IPS-11a (cell line): ENCODE measurements at regions not wholly inside any gene's neighbourhood (a gene's known extent, or its start where the extent isn't known, plus 50 kb on each side); places are given as distances from the start of the nearest gene placed in this dataset.

Experiments used
- H3K4me3 ChIP-seq: one replicate; pipeline ENCODE4 v1.5.1; 2013; ENCODE audit warnings: low read depth, low read length, control low read depth

DNA sequence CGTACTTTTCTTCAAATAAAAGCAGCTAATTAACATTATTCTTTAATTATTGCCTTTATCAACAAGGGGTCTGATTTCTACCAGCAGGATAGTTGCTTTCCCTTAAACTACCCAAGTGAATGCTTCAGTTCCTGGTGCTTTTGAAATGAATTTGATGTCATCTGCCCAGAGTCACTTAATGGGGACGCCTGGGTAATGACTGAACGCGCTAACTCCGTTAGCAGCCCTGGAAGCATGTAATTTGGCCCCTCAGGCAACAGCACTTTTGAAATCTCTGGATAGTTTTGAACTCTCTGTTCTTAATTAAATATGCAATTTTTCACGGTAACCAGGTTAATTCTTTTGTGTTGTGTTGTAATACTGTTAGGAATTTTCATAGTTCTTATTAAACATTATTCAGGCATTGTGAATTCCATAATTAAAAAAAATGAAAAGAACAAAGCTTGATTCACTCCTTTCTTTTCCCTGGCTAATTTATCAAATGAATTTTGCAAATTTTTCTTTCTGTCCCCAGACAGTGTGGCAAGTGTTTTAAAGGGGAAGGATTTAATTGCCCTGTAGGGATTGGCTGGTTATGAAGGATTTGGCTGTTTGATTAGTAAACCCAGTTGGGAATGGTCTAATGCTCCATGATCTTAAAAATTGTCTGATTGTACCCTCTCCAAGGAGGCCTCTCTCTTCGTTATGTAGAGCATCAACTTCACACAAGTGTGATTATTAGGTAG is 137.5 kb upstream of the MYL2 start:
- no peak overlapping the region for H3K4me3 ChIP-seq

DNA sequence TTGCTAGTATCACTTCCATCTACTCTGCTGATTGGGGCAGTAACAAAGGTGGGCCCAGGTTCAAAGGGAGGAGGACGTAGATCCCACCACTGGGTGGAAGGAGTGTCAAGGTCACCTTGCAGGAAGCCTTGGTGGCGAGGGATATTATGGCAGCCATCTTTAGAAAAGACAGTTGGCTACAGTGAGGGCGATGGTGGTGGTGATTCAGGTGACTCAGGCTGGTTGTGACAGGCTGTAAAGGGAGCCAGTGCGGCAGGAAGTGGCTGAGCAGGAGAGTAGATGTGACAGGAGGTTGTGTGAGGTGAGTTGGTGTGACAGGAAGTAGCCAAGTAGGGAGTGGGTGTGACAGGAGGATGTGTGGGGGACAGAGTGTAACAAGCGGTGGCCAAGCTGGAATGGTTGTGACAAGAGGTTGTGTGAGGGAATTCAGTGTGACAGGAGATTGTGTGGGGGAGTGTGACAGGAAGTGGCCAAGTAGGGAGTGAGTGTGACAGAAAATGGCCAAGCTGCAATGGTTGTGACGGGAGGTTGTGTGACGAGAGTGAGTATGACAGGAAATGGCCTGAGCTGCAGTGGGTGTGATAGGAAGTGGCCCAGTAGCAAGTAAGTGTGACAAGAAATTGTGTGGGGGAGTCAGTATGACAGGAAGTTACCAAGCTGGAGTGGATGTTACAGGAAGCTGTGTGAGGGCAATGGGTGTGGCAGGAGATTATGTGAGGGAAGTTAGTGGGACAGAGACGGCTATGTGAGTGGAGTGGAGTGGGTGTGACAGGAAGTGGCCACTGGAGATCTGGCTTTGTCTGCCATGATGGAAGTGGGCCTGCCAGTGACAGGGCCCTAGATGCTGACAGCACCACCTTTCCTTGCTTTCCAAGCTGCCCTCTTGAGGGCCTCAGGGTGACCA is 136.5 kb upstream of the MYL2 start:
- H3K4me3 ChIP-seq, result no peak overlapping the region

DNA sequence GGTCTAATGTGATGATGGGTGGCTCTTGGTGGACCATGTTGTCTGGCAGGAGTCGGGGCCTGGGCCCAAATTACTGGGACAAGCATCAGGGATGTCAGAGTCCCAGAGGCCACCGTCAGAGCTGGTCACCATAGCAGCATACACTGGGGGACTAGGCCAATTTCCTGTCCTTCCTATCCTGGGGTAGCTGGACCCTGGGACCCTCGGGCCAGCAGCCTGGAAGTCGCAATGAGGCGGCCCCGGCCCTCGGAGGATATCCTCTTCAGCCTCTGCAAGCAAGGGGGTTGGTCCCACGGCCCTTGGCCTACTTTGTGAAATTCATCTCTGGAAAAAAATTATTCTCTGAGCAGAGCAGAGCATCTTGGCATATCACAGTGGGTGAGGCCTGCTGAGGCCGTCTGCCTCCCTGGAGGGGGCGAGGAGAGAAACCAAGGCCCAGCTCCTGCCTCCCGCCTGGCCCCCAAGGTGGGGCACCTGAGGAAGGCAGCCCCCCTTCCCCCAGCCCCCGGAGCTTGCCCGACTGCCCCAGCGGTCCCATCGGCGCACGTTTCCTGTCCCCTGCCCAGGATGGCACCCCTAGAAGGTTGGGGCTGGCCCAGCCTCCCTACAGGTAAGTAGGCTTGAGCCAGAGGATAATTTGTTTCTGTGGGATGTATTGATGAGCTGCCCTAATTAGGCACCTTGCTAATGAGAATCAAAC is 135.0 kb upstream of the MYL2 start:
- no peak overlapping the region for H3K4me3 ChIP-seq

DNA sequence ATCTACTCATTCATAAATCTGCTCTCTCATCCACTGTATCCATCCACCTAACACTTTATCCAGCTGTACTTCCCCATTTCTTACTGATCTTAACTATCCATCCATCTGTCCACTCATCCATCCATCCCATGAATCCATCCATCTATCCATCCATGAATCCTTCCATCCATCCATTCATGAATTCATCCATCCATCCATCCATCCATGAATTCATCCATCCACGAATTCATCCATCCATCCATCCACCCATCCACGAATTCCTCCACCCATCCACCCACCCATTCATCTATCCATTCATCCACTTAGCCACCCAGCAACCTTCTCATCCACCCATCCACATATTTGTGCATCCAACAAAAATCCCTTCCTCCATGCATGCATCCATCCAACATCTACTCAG is 128.6 kb upstream of the MYL2 start:
- H3K4me3 ChIP-seq, result no peak overlapping the region

DNA sequence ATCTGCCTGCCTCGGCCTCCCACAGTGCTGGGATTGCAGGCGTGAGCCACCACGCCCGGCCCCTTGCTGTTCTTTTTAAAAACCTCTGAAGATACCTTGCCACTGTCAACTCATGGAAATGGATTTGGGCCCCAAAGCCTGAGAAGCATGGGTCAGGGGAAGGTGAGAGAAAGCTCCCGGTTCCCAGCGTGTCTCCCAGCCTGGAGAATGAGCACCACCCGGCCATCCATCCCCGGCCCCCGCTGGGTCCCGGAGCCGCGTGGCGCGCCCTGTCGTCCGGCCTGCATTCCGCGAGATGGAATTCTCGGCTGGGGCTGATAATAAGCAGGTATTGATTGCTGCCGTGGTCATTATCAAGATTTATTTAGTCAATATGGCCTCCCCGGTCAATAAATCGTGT is 126.5 kb upstream of the MYL2 start:
- H3K4me3 ChIP-seq, result no peak overlapping the region

DNA sequence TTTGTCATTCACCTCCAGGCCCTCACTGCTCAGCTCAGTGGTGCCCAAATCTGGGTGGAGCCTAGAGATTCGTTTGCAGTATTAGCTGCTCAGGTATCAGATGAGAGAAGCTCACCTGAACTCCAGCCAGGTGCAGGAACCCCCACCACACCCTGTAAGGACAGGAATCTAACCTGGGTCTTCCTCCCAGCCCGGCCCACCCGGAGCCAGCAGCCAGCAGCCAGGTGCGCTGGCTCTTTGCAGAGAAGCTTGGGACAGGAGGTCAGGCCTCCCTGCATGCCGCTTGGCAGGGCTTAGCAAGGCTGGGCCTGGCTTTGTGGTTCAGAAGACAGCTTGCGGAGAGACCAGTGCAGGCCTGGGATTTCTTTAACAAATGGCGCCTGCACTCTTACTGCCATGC is 125.6 kb upstream of the MYL2 start:
- no peak overlapping the region for H3K4me3 ChIP-seq

DNA sequence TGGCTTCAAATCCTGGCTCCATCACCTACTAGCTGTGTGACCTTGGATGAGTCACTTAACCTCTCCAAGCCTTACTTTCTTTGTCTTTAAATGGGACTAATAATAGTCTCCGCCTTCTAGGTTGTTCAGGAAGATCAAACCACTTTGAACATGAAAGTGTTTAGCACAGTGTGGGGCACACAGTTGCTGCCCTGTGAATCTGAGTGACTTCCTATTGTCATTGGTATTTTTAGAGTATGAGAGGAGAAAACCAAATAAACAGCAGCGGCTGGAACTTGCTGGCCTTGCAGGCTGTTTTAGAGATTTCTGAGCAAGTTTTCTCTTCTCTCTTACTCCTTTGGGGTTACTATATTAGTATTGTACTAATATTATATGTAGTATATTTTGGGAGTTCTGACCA is 120.7 kb upstream of the MYL2 start:
- no peak overlapping the region for H3K4me3 ChIP-seq

DNA sequence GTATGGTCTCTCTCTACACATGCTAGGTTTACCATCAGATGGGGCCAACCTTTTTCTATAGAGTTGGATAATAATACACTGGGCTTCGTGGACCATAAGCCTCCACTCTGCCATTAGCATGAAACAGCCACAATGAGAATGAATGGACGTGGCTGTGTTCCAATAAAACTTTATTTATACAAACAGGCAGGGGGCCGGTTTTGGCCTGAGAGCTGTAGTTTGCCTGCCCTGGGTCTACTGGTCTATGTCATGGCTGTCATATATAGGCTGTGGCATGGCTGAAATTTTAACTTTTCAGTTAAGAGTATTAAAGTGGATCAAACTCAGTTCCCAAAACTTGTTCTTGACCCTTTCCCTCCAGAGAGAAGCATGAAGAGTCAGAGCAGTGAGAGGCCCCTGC is 120.3 kb upstream of the MYL2 start:
- no peak overlapping the region for H3K4me3 ChIP-seq

DNA sequence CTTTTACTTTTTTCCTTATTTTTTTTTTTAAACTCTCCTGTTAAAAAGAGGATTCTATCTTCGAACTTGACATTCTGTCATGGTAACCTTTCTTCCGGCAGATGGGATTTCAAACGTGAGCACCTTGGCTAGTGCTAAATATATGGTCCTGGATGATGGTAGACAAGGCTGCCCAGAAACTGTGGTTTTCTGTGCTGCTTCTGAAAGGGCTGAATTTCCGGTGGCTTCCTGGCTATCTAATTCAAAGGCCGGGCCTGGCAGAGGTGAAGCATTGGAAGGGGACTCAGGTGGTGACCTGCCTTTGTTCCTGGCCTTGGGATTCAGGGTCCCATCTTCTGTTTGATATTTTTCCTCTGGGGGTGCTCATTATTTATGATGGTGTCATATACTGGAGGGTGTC is 118.6 kb upstream of the MYL2 start:
- no peak overlapping the region for H3K4me3 ChIP-seq

DNA sequence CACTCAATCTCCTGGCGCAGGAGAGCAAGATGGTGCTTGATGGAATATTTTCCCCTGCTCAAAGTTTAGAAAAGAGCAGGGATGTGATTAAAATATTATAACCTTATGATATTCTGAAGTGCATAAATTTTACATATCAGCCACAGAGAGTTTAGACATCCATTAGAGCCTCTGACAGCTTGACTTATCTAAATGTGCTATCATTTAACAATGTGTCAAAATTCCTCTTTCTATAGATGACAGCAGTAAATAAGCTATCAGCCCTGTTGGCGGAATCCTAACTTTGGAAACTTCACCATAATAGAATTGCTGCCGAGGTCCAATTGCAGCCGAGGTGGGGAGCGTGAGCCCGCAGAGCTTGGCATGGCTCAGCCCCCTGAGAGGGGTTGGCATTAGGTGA is 117.7 kb upstream of the MYL2 start:
- no peak overlapping the region for H3K4me3 ChIP-seq

DNA sequence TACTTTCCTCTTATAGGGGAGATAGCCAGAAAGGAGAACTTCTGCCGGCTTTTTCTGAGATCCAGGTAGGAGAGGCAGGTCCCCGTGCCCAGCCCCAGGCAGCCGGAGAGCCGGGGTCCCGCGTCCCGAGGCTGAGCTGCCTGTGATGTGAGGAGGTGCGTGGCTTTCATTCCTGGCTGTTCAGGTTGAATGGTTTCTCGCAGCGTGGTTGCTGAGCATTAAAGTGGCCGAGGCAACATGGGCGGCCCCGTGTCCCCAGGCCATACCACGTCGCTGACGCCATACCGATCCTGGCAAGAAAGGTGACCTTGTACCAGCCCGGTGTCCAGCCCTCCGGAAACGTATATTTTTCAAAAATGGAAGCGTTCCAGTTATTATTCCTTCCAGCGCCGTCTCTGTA is 116.7 kb upstream of the MYL2 start:
- H3K4me3 ChIP-seq, result no peak overlapping the region

DNA sequence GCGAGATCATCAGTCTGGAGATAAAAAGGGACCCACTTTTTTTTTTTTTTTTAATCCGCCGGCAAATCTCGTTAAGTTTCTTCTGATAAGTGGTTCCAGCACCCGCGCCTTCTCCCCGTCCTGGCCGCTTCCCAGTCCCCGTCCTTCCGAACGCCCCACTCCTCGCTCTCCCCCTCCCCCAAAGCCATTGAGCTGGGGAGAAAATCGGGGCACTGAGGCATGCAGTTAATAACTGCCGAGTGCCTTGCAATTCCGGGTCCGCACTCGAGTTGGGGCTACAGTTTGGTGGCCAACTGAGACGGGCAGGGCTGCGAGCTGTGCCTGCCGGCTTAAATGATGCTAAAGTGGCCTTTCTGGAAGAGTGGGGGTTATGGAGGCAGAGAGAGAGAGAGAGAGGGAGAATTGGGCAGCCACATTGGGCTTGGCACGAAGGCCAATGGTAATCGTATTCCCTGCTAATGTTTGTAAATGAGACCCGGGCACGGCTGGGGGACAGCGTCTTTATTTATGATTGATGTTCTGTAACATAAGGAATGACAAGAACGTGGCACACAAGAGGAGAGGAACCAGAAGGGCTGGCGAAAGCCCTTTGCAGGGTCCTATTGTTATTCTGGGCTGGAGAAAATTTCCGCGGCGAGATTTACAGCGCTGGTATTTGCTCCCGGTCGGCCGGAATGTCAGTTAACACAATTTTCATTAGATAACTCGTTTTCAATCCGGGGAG is 115.4 kb upstream of the MYL2 start:
- H3K4me3 ChIP-seq, result peak overlapping the region; percentile 81

DNA sequence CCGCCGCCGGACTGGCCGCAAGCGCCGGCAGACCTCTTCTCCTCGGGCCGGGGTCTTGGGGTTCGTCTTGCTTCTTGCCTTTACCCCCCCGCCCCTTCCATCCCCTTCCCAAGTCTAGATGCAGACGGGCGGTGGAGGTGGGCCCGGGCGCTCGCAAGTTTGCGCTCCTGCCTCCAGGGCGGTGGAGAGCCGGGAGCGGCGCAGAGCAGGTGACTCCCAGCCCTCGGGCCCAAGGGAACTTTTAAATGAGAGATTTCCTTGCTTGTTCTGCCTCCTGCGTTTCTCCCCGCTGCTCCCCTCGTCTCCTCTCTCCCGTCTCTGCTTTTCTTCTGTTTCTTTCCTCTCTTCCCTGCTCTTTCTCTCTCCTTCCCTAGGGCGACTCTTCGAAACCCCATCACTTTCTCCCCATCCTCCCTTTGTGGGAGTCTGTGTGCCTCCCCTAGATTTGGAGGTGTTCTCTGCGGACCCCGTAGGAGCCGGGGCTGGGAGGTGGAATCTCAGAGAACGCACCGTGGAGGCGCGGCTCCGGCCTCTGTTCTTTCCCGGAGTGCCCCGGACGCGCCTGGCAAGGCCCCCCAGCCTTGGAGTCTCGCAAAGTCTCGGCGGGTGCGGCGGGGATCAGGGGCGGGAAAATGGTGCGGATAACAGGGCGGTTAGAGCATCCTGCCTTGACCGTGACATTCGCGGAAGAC is 114.7 kb upstream of the MYL2 start:
- H3K4me3 ChIP-seq, result peak overlapping the region; percentile 81

DNA sequence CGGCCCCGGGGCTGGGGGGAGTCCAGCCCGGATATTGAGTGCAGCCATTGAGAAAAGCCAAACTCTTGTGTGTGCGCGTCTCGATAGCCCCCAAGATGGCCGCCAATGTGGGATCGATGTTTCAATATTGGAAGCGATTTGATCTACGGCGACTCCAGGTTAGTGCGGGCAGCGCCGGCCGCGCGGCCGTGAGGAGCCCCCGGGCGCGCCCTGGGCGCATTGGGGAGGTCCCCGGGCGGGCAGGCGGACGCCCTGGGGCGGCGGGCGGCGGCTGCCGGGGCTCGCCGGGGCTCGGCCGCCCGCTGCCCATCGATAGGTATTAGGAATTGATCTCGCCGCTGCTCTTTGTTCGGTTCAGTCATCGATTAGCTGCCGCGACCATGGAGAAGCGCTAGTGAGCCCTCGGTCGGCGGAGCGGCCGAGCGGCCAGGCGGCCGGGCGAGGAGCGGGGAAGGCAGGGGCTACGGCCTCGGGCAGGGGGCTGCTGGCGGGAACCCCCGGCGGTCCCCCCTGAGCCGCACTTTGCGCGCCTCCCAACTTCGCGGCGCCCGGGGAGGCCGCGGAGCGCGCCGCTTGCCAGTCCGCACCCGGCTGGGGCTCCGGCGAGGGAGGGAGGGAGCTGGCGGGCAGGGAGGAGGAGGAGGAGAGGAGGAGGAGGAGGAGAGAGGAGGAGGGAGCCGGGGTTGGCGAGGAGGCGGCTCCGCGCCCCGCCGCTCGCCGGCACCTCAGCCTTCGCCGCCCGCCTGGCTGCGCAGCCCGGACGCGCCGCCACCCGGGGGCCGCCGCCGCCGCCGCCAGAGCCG is 113.9 kb upstream of the MYL2 start, which contains the start of gene CUX2:
TSS of gene CUX2 (plus strand) at position 83 of the 803 bp plus-strand sequence.
- H3K4me3 ChIP-seq, result peak within 1 kb of the TSS; percentile 81

DNA sequence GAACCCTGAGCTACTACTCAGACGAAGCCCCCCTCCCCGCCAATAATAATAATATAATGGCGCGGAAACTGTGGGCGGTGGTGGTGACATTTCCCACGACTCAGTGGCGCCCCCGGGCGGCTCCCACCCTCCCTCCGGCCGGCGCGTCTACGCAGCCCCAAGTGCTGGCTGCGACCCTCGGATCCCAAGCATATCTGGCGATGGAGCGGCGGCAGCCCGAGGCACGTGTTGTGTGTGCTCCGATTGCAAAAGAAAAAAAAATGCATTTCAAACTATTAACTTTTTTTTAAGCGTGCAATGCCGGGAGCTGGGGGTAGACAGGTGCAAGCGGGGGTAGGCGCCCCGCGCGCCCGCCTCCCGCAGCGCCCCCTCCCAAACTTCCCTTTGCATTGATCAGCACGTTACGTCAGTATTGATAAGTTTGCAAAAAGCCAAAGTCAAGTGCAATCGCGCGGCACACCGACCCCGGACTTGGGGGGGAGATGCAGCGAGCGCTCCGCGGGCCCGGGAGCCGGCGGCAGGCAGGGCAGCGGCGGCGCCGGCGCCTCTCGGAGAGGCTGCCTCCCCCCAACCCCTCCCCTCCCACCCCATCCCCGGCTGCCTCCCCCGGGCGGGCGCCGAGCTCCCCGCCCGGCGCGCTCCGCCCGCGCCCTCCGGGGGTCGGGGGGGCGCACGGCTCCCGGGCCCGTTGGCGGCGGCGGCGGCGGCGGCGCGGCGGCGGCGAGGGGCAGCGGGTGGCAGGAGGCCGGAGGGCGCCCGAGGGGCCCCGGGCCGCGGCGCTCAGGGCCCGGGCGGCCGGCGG is 113.1 kb upstream of the MYL2 start:
- H3K4me3 ChIP-seq, result peak overlapping the region; percentile 81

DNA sequence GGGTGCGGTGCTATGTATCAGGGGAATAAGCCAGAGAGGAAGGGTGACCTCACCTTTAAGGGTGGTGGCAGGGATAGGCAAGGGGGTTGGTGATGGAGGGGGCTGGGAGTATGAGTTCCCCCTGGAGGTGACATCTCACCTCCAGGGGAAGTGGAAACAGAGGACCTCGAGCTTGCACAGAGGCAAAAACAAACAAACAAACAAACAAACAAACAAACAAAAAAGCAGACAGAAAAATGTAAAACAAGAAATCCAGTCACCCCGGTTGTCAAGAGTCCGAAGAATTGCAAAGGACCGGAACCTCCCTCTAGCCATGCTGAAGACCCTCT is 112.2 kb upstream of the MYL2 start:
- no peak overlapping the region for H3K4me3 ChIP-seq

DNA sequence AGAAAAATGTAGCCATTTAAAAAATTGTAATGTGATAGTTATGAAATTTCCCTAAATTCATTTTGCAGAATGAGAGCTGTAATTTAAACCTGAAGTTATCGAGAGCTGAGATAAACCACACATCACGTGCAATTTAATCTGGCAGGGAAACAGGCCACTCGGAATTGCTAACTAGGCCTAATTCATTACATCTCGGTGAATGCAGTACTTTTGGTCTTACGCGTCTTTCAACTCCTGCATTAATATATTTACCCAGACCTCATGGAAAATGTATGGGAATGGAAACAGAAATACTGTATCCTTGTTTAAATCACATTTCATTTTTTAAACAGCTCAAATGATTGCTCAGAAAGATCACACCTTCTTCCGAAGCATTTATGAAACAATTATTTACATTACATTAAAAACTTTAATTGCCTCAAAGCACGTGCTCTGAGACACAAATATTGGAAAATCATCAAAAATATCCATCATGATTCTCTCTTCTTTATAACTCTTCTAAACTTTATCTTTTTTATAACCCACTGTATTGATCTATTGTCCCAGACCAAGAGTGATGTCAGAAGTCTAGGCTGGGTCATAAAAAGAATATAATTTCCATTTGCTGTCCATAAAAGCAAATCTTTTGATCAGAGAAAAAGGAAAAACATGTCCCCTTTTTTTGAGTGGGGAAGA is 111.7 kb upstream of the MYL2 start:
- H3K4me3 ChIP-seq, result no peak overlapping the region

DNA sequence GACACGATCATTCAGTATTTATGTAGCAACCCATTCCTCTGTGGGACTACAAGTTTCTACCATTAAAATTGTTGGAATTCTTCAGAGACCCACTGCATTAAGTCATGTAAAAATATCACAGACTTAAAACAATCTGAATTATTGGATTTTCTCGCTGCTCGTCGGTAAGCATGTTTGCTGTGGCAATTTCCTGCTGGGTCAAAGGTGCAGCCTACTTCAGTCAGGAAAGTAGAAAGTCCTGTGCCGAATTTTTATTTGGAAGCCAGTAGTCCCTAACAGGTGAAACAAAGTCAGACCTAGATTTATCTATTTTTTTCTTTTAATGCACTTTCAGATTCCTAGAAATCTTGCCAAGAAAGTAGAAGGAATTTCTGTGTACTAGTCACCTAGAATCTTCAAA is 110.4 kb upstream of the MYL2 start:
- no peak overlapping the region for H3K4me3 ChIP-seq
